ENCODE measurements at regions not wholly inside any gene's neighbourhood (a gene's known extent, or its start where the extent isn't known, plus 50 kb on each side); places are given as distances from the start of the nearest gene placed in this dataset.

DNA sequence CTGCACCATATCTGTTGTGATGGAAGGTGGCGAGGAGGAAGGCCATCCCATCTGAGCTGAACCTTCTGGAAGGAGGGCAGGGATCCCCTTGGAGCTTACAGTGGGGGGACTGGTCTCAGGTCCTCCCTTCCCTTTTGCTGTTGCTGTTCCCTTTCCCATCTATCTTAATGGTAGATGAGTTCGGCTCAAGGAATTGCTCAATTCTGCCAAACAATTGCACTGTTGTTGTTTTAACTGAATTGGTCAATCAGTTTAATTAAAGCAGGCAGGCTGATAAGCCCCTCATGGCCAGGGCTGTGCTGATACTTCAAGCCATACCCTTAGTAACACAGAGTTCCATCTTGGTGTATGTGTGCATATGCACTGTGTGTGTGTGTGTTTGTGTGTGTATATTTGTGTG lies 220.4 kb upstream of the FOXF1 start (continued):
- TF ChIP-seq HOXB5 (CRISPR knock-in tag; IDR thresholded peaks at IDR 0.05), result no peak

DNA sequence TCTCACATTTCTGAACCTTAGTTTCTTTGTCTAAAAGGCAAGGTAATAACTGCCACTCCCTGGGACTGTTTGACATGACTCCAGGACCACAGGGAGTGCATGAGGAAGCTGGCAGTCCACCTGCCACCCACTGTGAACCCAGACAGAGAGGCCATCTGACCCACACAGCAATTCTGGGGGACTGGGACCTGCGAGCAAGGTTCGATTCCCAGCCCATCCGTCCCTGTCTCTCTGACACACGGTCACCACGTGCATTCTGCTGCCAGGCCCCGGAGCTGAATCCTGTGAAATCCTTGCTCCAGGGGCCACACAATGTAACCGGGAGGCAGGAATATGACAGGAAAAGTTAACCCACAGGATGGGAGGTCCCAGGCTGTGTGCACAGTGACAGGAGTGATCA lies 218.8 kb upstream of the FOXF1 start:
- ChIA-PET POLR2A (no interaction called here), CTCF (no interaction called here)
- H3K4me1 ChIP-seq, result no peaks in the 10 kb centered on the region
- ATAC-seq (no peak), FAIRE-seq (no peak), DNase-seq (ENCODE audit: low read depth in 1 of 2, low spot score in 1 of 2) (no peak)
- WGBS (ENCODE audit: missing lambda C conversion rate), result 14% methylated on average over 6 of the region's 7 CpGs
- no peak overlapping the region for H3K27ac ChIP-seq
- no peak overlapping the region for H3K4me3 ChIP-seq
- TF ChIP-seq, protein P1, sequence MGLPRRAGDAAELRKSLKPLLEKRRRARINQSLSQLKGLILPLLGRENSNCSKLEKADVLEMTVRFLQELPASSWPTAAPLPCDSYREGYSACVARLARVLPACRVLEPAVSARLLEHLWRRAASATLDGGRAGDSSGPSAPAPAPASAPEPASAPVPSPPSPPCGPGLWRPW (IDR thresholded peaks at IDR 0.05), result no peak
- TF ChIP-seq HOXB13 (CRISPR knock-in tag; IDR thresholded peaks at IDR 0.05; ENCODE audit: low read depth) (no peak), NR3C1 (IDR thresholded peaks at IDR 0.05) (no peak), KDM1A (IDR thresholded peaks at IDR 0.05; ENCODE audit: low read depth) (no peak), ZSCAN20 (CRISPR knock-in tag; IDR thresholded peaks at IDR 0.05) (no peak), RNF2 (IDR thresholded peaks at IDR 0.05; ENCODE audit: borderline replicate concordance, low read depth) (no peak), RCOR1 (IDR thresholded peaks at IDR 0.05; ENCODE audit: low read depth, low read length) (no peak), JUN (IDR thresholded peaks at IDR 0.05) (no peak), BHLHE40 (IDR thresholded peaks at IDR 0.05; ENCODE audit: low read depth, low read length) (no peak), HOXA7 (CRISPR knock-in tag; IDR thresholded peaks at IDR 0.05) (no peak)
- TF ChIP-seq, protein P2, sequence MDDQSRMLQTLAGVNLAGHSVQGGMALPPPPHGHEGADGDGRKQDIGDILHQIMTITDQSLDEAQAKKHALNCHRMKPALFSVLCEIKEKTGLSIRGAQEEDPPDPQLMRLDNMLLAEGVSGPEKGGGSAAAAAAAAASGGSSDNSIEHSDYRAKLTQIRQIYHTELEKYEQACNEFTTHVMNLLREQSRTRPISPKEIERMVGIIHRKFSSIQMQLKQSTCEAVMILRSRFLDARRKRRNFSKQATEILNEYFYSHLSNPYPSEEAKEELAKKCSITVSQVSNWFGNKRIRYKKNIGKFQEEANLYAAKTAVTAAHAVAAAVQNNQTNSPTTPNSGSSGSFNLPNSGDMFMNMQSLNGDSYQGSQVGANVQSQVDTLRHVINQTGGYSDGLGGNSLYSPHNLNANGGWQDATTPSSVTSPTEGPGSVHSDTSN (IDR thresholded peaks at IDR 0.05), result no peak
- TF ChIP-seq, protein P3, sequence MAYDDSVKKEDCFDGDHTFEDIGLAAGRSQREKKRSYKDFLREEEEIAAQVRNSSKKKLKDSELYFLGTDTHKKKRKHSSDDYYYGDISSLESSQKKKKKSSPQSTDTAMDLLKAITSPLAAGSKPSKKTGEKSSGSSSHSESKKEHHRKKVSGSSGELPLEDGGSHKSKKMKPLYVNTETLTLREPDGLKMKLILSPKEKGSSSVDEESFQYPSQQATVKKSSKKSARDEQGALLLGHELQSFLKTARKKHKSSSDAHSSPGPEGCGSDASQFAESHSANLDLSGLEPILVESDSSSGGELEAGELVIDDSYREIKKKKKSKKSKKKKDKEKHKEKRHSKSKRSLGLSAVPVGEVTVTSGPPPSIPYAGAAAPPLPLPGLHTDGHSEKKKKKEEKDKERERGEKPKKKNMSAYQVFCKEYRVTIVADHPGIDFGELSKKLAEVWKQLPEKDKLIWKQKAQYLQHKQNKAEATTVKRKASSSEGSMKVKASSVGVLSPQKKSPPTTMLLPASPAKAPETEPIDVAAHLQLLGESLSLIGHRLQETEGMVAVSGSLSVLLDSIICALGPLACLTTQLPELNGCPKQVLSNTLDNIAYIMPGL (CRISPR knock-in tag; IDR thresholded peaks at IDR 0.05; ENCODE audit: borderline replicate concordance), result no peak
- TF ChIP-seq, protein P4, sequence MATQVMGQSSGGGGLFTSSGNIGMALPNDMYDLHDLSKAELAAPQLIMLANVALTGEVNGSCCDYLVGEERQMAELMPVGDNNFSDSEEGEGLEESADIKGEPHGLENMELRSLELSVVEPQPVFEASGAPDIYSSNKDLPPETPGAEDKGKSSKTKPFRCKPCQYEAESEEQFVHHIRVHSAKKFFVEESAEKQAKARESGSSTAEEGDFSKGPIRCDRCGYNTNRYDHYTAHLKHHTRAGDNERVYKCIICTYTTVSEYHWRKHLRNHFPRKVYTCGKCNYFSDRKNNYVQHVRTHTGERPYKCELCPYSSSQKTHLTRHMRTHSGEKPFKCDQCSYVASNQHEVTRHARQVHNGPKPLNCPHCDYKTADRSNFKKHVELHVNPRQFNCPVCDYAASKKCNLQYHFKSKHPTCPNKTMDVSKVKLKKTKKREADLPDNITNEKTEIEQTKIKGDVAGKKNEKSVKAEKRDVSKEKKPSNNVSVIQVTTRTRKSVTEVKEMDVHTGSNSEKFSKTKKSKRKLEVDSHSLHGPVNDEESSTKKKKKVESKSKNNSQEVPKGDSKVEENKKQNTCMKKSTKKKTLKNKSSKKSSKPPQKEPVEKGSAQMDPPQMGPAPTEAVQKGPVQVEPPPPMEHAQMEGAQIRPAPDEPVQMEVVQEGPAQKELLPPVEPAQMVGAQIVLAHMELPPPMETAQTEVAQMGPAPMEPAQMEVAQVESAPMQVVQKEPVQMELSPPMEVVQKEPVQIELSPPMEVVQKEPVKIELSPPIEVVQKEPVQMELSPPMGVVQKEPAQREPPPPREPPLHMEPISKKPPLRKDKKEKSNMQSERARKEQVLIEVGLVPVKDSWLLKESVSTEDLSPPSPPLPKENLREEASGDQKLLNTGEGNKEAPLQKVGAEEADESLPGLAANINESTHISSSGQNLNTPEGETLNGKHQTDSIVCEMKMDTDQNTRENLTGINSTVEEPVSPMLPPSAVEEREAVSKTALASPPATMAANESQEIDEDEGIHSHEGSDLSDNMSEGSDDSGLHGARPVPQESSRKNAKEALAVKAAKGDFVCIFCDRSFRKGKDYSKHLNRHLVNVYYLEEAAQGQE (IDR thresholded peaks at IDR 0.05), result no peak
- H3K9me3 ChIP-seq, result no peaks in the 10 kb centered on the region
- no peak overlapping the region for H3K4me2 ChIP-seq

DNA sequence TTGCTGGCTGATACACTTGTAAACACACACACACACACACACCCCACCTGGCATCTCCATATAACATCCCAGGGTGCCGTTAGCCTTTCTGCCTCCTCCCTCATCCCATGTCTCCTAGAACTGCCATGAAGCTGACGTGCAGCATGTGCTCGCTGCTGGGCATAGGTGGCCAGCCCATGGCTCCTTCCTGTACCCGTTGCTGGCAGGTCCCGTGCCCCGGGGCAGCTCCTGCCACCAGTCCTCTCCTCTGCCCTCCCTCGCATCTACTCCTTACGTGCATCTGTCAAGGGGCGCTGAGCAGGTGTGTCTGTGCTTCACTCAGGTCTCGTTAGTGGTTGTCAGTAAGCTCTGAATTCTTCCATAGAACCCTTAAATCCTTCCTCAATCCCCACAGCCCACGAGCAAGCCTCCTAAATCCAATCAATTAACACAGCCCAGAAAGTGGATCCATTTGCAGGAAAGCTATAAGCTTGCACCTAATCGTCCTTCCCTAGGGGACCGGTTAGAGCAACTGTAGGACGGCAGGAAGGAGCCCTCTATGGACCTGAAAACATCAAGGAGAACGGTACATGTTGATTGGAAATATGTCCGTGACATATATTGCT lies 218.1 kb upstream of the FOXF1 start:
- DNase-seq (ENCODE audit: low read depth in 1 of 2, low spot score in 1 of 2) (no peak), ATAC-seq (no peak), FAIRE-seq (no peak)
- Histone ChIP-seq H3K4me2 (no peak overlapping the region), H3K4me3 (no peak overlapping the region), H3K27ac (no peak overlapping the region), H3K4me1 (no peaks in the 10 kb centered on the region), H3K9me3 (no peaks in the 10 kb centered on the region)
- ChIA-PET POLR2A (no interaction called here), CTCF (interaction anchor here (1.2 kb wide), 1 partner anchor 11 kb away, joined by 4 read pairs; no protein-coding TSS in a partner anchor)
- TF ChIP-seq POLR2AphosphoS2 (conservative IDR thresholded peaks at IDR 0.05; ENCODE audit: low read length), result no peak
- no peak for TF ChIP-seq EHF (CRISPR knock-in tag; IDR thresholded peaks at IDR 0.05)
- no peak for TF ChIP-seq JUNB (IDR thresholded peaks at IDR 0.05)
- TF ChIP-seq HOXB5 (CRISPR knock-in tag; IDR thresholded peaks at IDR 0.05), result no peak
- no peak for TF ChIP-seq HEYL (CRISPR knock-in tag; IDR thresholded peaks at IDR 0.05)
- TF ChIP-seq BHLHE40 (IDR thresholded peaks at IDR 0.05; ENCODE audit: low read depth, low read length), result no peak
- TF ChIP-seq, protein P5, sequence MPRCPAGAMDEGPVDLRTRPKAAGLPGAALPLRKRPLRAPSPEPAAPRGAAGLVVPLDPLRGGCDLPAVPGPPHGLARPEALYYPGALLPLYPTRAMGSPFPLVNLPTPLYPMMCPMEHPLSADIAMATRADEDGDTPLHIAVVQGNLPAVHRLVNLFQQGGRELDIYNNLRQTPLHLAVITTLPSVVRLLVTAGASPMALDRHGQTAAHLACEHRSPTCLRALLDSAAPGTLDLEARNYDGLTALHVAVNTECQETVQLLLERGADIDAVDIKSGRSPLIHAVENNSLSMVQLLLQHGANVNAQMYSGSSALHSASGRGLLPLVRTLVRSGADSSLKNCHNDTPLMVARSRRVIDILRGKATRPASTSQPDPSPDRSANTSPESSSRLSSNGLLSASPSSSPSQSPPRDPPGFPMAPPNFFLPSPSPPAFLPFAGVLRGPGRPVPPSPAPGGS (IDR thresholded peaks at IDR 0.05), result no peak
- TF ChIP-seq, protein P6, sequence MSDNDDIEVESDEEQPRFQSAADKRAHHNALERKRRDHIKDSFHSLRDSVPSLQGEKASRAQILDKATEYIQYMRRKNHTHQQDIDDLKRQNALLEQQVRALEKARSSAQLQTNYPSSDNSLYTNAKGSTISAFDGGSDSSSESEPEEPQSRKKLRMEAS (IDR thresholded peaks at IDR 0.05), result no peak
- TF ChIP-seq EHMT2 (IDR thresholded peaks at IDR 0.05; ENCODE audit: low read depth), result no peak
- no peak for TF ChIP-seq HDAC2 (IDR thresholded peaks at IDR 0.05)
- TF ChIP-seq HOXA7 (CRISPR knock-in tag; IDR thresholded peaks at IDR 0.05), result no peak
- TF ChIP-seq FOXS1 (CRISPR knock-in tag; IDR thresholded peaks at IDR 0.05), result no peak
- TF ChIP-seq, protein P7, sequence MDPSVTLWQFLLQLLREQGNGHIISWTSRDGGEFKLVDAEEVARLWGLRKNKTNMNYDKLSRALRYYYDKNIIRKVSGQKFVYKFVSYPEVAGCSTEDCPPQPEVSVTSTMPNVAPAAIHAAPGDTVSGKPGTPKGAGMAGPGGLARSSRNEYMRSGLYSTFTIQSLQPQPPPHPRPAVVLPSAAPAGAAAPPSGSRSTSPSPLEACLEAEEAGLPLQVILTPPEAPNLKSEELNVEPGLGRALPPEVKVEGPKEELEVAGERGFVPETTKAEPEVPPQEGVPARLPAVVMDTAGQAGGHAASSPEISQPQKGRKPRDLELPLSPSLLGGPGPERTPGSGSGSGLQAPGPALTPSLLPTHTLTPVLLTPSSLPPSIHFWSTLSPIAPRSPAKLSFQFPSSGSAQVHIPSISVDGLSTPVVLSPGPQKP (IDR thresholded peaks at IDR 0.05; ENCODE audit: low read depth, low read length), result no peak
- WGBS (ENCODE audit: missing lambda C conversion rate), result 20% methylated on average over 15 of the region's 16 CpGs

All from A549 (cell line).